PC-3 (cell line): ENCODE measurements at regions not wholly inside any gene's neighbourhood (a gene's known extent, or its start where the extent isn't known, plus 50 kb on each side); places are given as distances from the start of the nearest gene placed in this dataset.

Experiments used
- CTCF ChIP-seq: fragments of 300-600 bp; sonication (generic); conservative IDR thresholded peaks from 2 replicates; pipeline ENCODE4 v1.5.1; 2017; ENCODE audit warnings: antibody characterized with exemption, low read depth, mild to moderate bottlenecking, low read length
- EZH2 ChIP-seq: fragments of 300-600 bp; sonication (generic); IDR thresholded peaks from one replicate; pipeline ENCODE4 v1.6.1; 2017; ENCODE audit warnings: antibody characterized with exemption, mild to moderate bottlenecking, low read length; ENCODE audit not compliant: unreplicated experiment
- EZH2phosphoT487 ChIP-seq: fragments of 300-600 bp; sonication (generic); IDR thresholded peaks from 2 replicates; pipeline ENCODE4 v1.6.1; 2018; ENCODE audit warnings: mild to moderate bottlenecking, antibody characterized with exemption, low read length, borderline replicate concordance

GRCh38 chr13:99734013-99734693 is 232.9 kb downstream of the TM9SF2 start:
- no peak for TF ChIP-seq EZH2phosphoT487
- no peak for TF ChIP-seq CTCF
- TF ChIP-seq EZH2 = no peak
